HG02884 (cell line): ENCODE measurements at regions not wholly inside any gene's neighbourhood (a gene's known extent, or its start where the extent isn't known, plus 50 kb on each side); places are given as distances from the start of the nearest gene placed in this dataset.

Experiments used
- ATAC-seq: cut with Tn5 transposase; IDR thresholded peaks from one replicate; pipeline ENCODE4 v1.9.1; 2021; ENCODE audit warnings: mild to moderate bottlenecking, moderate library complexity; ENCODE audit not compliant: unreplicated experiment

GRCh38 chr1:201653883-201654282, 115.0 kb downstream of the NAV1 start:
- no peak for ATAC-seq

GRCh38 chr1:201655243-201655642, 116.3 kb downstream of the NAV1 start:
- ATAC-seq, result no peak

DNA sequence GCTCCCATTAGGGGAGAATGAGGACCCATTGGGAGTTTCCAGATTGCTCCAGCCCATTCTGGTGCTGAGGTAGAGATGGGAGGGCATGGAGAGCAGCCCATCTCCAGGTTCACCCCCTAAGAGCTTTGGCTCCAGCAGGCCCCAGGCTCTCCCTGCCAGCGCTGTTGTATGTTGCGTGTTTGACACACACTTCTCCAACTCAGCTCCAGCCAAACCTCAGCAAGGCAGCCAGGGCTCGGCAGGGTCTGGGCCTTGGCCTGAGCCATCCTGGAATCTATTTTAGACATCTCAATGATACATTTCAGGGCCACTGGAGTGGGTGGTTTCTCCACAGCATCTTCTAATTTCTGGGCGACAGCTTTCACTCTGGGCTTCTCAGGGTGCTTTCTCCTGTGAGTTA, 117.0 kb downstream of the NAV1 start:
- no peak for ATAC-seq

GRCh38 chr1:201656311-201657032, 117.5 kb downstream of the NAV1 start:
- ATAC-seq, result no peak

DNA sequence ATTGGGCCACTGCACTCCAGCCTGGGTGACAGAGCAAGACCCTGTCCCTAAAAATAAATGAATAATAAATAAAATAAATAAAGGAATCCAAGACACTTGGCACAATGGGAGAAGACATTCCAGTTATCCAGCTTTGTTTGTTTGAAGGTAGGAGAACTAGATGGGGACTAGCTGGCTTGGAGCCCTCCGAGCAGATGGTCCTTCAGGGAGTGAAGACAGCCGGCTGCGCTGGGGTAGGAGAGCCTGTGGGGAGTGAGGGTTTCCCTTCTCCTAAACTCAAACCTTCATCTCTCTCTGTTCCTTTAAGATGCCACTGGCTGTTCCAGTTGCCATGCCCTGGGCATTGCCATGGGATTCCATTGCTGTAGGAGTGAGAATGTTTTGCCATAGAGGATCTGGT, 120.6 kb downstream of the NAV1 start:
- no peak for ATAC-seq

DNA sequence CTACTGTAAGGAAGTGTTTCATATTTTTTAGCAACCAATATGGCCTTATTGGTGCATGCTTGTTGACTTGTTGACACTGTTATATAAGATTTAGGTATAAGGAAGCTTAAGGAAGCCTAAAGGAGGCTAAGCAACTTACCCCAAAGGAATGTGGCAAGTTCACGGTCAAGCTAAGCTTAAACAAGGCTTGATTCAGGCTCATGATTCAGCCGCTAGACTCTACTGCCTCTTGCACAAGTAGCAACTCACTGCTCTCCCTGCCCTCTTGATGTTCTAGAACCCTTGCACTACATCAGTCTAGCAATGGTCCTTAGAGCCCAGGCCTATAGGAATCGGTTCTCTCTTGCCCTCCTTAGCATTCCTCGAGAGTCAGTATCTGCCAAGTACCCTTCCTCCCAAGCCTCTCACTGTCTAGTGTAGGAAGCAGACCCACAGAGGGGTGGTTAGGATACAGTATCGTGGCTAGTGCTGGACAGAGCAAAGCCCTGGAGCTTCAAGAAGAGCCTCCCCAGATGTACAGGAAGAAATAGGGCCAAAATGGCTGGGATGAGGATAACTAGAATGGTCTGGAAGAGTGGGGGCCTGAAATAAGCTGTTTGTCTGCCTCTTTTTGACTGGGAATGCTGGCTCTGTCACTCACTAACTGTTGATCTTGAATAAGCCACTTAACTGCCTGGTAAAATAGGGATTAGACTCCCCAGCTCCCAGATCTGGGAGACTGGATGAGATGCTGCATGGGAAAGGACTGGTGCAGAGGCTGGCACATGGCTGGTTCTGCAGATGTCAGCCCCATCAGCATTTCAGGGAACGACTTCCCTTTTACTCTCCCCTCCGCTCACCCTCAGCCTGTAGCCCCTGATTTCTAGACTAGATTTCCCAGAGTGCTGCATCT, 122.2 kb downstream of the NAV1 start:
- ATAC-seq, result no peak

- ATAC-seq, result no peak
Measured at GRCh38 chr1:201661823-201662359, 123.0 kb downstream of the NAV1 start.

DNA sequence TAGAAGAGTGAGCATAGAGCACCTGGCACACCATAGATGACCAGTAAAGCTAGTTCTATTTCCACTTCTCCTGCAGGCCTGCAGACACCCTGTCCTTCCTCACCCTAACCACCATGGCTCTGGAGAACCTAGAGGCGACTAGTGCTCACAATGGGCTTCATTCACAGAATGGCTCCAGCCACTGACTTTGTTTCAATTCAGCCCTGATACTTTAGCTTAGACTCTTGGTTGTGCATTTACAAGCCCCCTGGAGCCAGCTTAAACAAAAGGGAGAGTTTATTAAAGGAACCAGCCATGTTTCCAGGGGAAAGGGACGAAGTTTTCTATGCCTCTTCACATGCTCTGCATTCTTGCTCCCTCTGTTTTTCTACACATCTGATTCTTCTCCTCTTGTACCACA, 123.7 kb downstream of the NAV1 start:
- ATAC-seq, result no peak

GRCh38 chr1:201663491-201664113, 124.7 kb downstream of the NAV1 start:
- no peak for ATAC-seq

DNA sequence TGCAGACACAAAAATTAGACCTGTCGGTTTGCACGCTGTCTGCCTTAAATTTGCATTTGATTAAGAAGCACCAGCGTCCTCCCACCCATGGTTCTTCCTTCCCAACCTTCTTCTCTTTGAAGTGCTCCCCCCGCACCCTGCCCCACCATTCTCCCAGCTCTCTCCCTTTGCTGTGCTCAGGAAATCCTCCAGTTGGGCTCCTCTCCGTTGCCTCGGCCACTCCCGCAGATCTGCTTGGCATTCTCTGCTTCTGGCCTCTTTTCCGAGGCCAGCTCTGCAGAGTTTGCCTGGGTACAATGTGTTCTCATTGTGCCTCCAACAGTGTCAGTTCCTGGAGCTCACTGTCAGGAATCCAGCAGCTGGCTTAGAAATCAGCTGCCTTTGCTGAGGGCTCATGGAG, 126.1 kb downstream of the NAV1 start:
- no peak for ATAC-seq

- no peak for ATAC-seq
Measured at GRCh38 chr1:201666102-201666501, 127.2 kb downstream of the NAV1 start.

- no peak for ATAC-seq
Measured at GRCh38 chr1:201666645-201667044, 127.7 kb downstream of the NAV1 start.

GRCh38 chr1:201667479-201667878, 128.6 kb downstream of the NAV1 start:
- ATAC-seq, result no peak

- no peak for ATAC-seq
Measured at GRCh38 chr1:201670517-201670916, 131.6 kb downstream of the NAV1 start.

DNA sequence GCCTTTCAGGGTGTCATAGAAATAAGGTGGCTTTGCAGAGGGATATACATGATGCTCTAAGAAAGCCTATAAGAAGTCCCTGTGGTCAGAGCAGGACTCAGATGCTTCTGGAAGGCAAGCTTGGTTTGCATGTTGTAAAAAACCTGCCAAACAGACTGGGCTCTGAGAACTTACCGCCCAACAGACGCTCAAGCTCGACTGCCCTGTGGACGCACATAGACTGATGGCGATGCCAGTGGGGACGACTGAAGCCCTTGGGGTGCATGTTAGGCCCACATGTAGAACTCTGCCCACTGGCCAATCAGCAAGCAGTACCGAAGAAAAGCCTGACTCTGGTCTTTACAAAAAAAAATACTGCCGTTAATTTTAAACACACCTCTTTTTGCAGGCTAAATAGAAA, 133.8 kb downstream of the NAV1 start:
- no peak for ATAC-seq

- no peak for ATAC-seq
Measured at GRCh38 chr1:201673093-201673492, 134.2 kb downstream of the NAV1 start.

DNA sequence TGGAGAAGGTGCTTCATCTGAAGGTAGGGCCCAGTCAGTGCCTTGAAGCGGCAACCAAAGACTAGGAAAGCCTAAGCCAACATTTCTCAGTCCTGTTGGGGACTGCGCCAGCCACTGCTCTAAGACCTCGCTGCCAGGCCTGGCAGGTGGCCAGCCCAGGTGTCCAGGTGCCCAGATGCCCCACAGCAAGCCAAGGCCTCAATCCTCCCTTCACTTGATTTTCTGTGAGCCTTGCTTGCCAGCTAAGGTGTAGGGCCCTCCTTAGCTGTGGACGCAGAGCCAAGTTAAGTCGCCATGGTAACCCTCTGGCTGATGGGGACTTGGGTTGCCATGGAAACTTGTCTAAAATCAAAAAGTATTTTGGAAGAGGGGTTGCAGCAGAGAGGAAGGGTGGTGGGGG, 135.0 kb downstream of the NAV1 start:
- ATAC-seq, result no peak

- ATAC-seq, result no peak
Measured at GRCh38 chr1:201675143-201675542, 136.2 kb downstream of the NAV1 start.

- ATAC-seq, result no peak
Measured at GRCh38 chr1:201676197-201676596, 137.3 kb downstream of the NAV1 start.

- no peak for ATAC-seq
Measured at GRCh38 chr1:201676641-201677040, 137.7 kb downstream of the NAV1 start.

DNA sequence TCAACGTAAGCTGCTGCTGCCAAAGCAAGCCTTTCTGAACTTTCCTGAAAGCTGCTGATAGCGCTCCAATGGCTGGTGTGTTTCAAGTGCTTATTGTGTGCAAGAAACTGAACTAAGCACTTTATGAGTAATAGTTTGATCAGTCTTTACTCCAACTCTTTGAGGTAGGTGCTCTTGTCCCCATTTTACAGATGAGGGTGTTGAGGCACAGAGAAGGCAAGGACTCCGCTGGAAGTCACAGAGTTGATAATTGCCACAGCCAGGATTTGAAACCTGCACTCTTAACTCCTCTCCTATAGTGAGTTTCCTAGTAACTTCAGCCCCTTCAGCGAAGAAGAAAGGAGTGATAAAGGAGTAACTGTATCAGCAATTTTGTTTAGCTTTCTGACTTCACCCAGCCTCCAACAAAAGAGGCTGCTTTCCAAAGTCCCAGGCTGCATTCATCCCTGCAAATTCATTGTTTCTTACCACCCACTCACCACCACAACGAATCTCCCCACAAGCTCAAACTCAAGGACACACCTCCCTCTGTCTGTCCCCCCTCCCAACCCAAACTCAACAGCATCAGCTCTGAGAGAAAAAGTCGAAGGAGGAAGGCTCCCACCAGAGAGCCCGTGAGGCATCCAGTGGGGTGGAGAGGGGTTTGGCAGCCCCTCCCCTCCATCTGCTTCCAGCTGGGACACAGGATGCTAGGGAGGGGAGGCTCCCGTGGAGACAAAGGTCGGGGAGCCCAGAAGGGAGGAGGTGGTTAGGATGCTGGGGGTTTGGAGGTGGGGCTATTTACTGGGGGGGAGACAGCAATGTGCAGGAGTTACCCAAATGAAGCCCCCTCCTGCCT, 139.6 kb downstream of the NAV1 start:
- ATAC-seq, result no peak
